ENCODE measurements at regions not wholly inside any gene's neighbourhood (a gene's known extent, or its start where the extent isn't known, plus 50 kb on each side); places are given as distances from the start of the nearest gene placed in this dataset.

GRCh38 chr1:198936371-198937083 lies 297.7 kb downstream of the PTPRC start:
- TF ChIP-seq CTCF (conservative IDR thresholded peaks at IDR 0.05 in 1 of 2, IDR thresholded peaks at IDR 0.05 in 1 of 2; ENCODE audit: extremely low read depth in 1 of 2, insufficient read depth in 1 of 2, low read depth in 1 of 2, low read length in 2 of 2) (no peak), EZH2 (IDR thresholded peaks at IDR 0.05; ENCODE audit: borderline replicate concordance, low read length) (no peak)
